Activated naive CD4-positive, alpha-beta T cell (primary cell): ENCODE measurements at regions not wholly inside any gene's neighbourhood (a gene's known extent, or its start where the extent isn't known, plus 50 kb on each side); places are given as distances from the start of the nearest gene placed in this dataset.

Experiments
- DNase-seq, 4 experiments: peaks; one replicate each; lab custom pipeline; 2025; lab: John Stamatoyannopoulos, UW

GRCh38 chr2:6526093-6526824 lies 339.4 kb downstream of the CMPK2 start:
- DNase-seq: no peak

- no peak for DNase-seq
Observed at GRCh38 chr2:6531304-6531703, 334.4 kb downstream of the CMPK2 start.

DNA sequence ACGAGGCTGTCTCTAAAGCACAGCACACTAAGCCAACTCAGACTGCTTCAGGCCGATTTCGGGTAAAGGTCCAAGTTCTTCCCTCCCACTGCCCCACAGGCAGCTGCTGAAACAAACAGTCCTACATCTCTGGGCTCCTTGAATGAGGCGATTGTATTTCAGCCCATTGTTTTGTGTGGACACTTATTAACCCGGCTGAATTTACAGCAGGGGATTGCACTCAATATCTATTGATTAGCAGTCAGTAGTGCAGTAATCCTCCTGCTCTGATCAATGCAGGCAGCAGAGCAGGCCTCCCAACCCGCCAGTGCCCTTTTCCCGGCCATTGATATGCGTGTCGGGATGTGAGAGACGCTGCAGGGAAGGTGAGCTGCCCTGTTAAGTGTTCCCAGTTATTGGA lies 330.1 kb downstream of the CMPK2 start:
- no peak for DNase-seq

DNA sequence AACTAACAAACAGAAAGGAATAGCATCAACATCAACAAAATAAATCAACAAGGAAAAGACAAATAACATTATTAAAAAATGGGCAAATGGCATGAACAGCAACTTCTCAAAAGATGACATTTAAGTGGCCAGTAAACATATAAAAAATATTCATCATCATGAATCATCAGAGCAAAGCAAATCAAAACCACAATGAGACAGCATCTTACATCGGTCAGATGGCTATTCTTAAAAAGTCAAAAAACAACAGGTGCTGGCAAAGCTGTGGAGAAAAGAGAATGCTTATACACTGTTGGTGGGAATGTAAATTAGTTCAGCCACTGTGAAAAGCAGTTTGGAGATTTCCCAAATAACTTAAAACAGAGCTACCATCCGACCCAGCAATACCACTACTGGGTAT lies 327.1 kb downstream of the CMPK2 start:
- no peak for DNase-seq

GRCh38 chr2:6545336-6545735 lies 320.4 kb downstream of the CMPK2 start:
- no peak for DNase-seq

GRCh38 chr2:6545795-6546194 lies 319.9 kb downstream of the CMPK2 start:
- no peak for DNase-seq

GRCh38 chr2:6554466-6554865 lies 311.2 kb downstream of the CMPK2 start:
- DNase-seq: no peak

- no peak for DNase-seq
Observed at GRCh38 chr2:6556755-6557154, 309.0 kb downstream of the CMPK2 start.

- no peak for DNase-seq
Observed at GRCh38 chr2:6557737-6558136, 308.0 kb downstream of the CMPK2 start.

DNA sequence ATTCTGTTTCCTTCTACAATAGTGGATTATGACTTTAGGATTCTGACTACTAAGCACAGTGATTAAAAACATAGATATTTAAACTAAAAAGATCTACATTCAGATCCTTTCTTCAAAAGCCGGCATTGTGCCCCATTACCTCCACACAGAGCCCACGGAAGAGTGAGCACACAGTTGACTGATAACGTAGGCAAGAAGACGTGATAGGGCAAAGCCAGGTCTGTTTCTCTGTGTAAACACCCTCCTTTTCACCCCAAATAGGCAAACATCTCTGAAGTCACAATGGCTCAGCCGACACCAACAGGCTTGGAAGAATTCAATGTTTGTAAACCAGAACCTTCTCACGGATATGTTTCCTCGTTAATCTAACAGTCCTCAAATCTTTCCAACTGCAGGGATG lies 302.9 kb downstream of the CMPK2 start:
- DNase-seq: no peak

DNA sequence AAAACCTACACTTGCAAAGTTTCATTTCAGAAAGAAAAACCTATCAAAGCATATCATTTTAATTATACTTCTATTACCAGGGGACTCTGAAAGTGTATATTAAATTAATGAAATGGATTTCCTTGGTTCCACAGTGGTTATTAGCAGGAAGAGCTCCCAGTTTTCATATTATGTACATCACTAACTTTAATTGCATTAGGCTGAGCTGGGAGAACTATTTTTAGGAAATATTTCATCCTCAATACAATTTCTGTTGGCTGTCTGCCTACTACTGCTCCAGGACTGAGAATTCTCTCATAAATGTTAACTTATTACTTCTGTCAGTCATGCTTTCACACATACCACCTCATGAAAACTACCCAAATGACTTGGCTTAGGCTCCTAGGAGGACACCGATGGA lies 301.4 kb downstream of the CMPK2 start:
- no peak for DNase-seq

- no peak for DNase-seq
Observed at GRCh38 chr2:6574121-6574520, 291.6 kb downstream of the CMPK2 start.

GRCh38 chr2:6576302-6576701 lies 289.4 kb downstream of the CMPK2 start:
- no peak for DNase-seq

DNA sequence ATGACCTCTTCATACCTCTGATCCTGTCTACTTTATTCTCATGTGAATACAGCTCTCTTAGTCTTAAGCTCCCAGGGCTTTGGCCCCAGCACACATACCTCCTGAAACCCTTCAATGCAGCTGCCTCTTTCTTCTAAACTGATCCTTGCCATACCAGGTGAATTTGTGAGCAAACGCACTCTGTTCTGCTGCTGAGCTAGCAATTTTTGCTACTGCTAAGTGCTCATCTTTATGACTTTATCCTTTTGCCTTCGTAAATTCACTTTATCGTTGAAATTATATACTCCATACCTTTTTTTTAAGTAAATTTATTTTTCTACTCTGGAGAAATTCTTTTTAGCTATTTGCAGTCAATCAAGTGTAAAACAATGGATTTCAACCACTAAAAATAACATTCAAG lies 287.7 kb downstream of the CMPK2 start:
- no peak for DNase-seq

- DNase-seq: no peak
Observed at GRCh38 chr2:6578416-6578815, 287.3 kb downstream of the CMPK2 start.

DNA sequence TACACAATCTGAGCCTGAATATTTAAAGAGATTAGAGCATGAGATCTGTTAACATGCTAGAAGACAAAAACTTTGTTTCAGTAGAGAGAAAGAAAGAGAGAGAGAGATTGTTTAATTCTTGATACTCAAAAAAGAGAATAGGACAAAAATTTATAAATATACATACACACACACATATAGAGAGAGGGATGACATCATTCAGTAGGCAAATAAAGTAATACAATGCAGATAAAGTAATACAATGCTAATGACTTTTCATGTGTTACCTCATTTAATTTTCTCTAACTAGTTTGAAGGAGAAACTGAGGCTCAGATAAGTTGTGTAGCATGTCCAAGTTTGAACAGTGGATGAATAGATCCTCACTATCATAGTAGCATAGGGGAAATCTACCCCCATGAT lies 286.4 kb downstream of the CMPK2 start:
- DNase-seq: no peak

DNA sequence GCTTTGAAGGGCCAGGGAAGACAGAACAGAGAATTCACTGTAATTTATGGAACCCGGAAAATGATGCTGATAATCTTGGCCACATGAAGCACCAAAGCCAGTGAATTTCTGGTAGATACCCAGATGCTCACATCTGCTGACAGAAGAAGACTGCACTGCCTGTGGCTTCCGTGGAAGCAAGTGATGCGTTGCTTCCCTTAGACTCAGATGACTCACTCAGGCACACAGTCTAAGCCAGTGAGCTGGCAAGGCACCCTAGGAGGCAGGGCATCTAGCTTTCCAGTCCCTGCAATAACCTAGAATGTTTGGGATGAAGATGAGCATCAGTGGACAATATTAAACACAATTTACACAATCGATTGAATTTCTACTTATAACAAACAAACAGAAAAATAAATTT lies 284.7 kb downstream of the CMPK2 start:
- no peak for DNase-seq

DNA sequence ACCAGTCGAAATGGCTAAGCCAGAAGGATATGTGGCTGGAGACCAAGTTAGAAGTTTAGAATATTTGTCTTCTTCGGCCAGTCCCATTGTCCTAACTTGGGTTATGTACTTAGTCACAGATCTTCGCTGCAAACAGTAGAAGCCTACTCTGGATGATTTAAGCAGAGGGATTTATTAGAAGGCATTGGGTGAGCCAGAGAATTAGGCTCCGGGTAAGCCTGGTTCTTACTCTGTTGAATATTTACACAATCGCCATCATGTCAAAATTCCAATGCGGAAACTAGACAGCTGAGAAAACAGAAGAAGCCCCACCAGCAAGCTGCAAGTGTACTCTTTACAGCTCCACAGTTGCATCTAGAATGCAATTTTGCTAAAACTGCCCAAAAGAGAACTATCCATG lies 276.6 kb downstream of the CMPK2 start:
- no peak for DNase-seq

DNA sequence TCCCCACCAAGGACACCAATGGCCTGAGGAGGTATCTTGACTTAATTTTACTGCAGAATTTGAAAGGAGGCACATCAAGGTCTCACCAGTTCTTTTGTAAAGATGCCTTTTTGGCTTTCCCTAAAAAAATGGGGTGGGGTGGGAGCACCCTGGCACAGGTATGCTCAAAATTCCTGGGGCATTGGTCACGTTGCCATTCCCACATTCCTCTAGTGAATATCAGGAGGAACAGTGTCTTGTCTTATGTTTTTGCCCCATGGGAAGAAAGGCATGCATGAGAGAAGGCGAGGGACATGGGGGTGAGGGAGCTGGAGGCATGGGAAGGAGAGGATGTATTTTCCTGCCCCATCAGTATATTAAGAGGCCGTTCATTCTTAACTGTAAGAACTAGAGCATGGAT lies 275.3 kb downstream of the CMPK2 start:
- no peak for DNase-seq

DNA sequence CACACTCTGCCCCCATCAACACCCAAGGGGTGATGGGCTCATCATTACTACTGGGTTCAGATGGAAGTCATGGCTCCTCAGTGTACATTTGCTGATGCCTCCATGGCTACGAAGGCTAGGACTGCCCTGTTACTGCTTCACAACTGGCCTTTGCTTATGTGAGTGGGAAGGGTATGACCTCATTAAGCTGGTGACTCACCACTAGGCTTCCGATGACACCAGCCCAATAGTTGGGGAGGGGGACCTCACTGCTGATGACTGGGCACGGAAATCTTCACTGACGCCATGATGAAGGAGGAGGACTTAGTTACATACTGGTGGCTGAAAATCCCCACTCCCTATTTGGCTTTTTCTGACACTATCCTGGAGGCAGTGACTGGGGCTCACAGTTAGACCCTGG lies 263.2 kb downstream of the CMPK2 start:
- no peak for DNase-seq

DNA sequence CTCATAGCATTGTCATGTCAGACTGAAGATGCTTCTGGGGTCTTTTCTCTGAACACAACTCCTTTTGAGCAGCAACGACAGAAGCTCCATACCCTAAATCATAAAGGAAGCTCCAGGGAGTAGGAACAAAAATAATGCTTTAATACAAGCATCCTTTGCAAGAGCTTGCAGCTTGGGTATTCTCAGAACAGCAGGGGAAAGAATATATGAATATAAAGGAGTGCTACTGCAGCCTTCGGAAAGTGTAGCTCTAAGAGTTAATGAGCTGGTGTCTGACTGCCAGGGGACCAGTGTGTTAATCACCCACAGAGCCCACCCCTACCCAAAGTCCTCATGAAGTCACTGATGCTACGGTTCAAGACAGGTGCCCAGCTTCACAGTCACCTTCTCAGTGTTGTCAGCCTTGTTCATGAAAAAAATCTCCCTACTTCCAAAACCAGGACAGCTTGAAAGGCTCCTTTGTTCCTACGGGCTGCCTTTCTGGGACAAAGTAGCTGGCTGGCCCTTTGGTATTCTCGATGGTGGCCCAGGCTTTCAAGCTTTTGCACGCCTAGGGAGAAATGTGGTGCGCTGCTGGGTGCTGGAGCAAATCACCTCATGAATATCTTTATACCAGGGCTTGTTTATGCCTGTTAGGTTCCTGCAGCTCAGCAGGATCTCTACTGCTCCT lies 259.7 kb downstream of the CMPK2 start:
- no peak for DNase-seq

GRCh38 chr2:6617794-6618193 lies 247.9 kb downstream of the CMPK2 start:
- no peak for DNase-seq

- no peak for DNase-seq
Observed at GRCh38 chr2:6618201-6618600, 247.5 kb downstream of the CMPK2 start.

- DNase-seq: no peak
Observed at GRCh38 chr2:6623746-6624145, 242.0 kb downstream of the CMPK2 start.
